ENCODE measurements at regions not wholly inside any gene's neighbourhood (a gene's known extent, or its start where the extent isn't known, plus 50 kb on each side); places are given as distances from the start of the nearest gene placed in this dataset.

- TF ChIP-seq CTCF (IDR thresholded peaks at IDR 0.05; ENCODE audit: poor library complexity, severe bottlenecking) (no peak), EZH2 (IDR thresholded peaks at IDR 0.05; ENCODE audit: borderline replicate concordance, insufficient read depth, low read length, poor library complexity, severe bottlenecking) (no peak), SMC3 (conservative IDR thresholded peaks at IDR 0.05; ENCODE audit: poor library complexity) (no peak), TAF1 (IDR thresholded peaks at IDR 0.05; ENCODE audit: low read depth) (no peak), MXI1 (conservative IDR thresholded peaks at IDR 0.05; ENCODE audit: poor library complexity, severe bottlenecking) (no peak), EP300 (conservative IDR thresholded peaks at IDR 0.05; ENCODE audit: poor library complexity, severe bottlenecking) (no peak), POLR2AphosphoS5 (IDR thresholded peaks at IDR 0.05) (no peak)
Observed at GRCh38 chr1:232290570-232290969, 339.4 kb downstream of the SIPA1L2 start.
